NOMO-1 treated with DMSO at 0.1 percent for 48 hours (cell line): ENCODE measurements at regions not wholly inside any gene's neighbourhood (a gene's known extent, or its start where the extent isn't known, plus 50 kb on each side); places are given as distances from the start of the nearest gene placed in this dataset.

Experiments used
- DNase-seq: peaks from one replicate; lab custom pipeline; 2025; ENCODE audit not compliant: unreplicated experiment; lab: John Stamatoyannopoulos, UW

GRCh38 chr7:16065939-16066338 lies 355.4 kb downstream of the CRPPA start:
- no peak for DNase-seq

- no peak for DNase-seq
Observed at GRCh38 chr7:16063716-16064675, 357.3 kb downstream of the CRPPA start.

GRCh38 chr7:16063221-16063620 lies 358.1 kb downstream of the CRPPA start:
- DNase-seq = peak; percentile 93

- no peak for DNase-seq
Observed at GRCh38 chr7:16062269-16062668, 359.1 kb downstream of the CRPPA start.

- no peak for DNase-seq
Observed at GRCh38 chr7:16061630-16062029, 359.7 kb downstream of the CRPPA start.

GRCh38 chr7:16061011-16061410 lies 360.3 kb downstream of the CRPPA start:
- no peak for DNase-seq

GRCh38 chr7:16060502-16060901 lies 360.8 kb downstream of the CRPPA start:
- DNase-seq = no peak

GRCh38 chr7:16055263-16055976 lies 365.9 kb downstream of the CRPPA start:
- DNase-seq = peak; percentile 59

GRCh38 chr7:16051561-16052255 lies 365.2 kb upstream of the MEOX2 start:
- DNase-seq = no peak

GRCh38 chr7:16046041-16046440 lies 359.6 kb upstream of the MEOX2 start:
- no peak for DNase-seq

- no peak for DNase-seq
Observed at GRCh38 chr7:16045296-16045695, 358.8 kb upstream of the MEOX2 start.

- no peak for DNase-seq
Observed at GRCh38 chr7:16044645-16045044, 358.2 kb upstream of the MEOX2 start.

GRCh38 chr7:16040346-16040745 lies 353.9 kb upstream of the MEOX2 start:
- DNase-seq = no peak

GRCh38 chr7:16038906-16039305 lies 352.4 kb upstream of the MEOX2 start:
- no peak for DNase-seq

GRCh38 chr7:16035392-16035791 lies 348.9 kb upstream of the MEOX2 start:
- no peak for DNase-seq

- no peak for DNase-seq
Observed at GRCh38 chr7:16034866-16035265, 348.4 kb upstream of the MEOX2 start.

- no peak for DNase-seq
Observed at GRCh38 chr7:16034353-16034752, 347.9 kb upstream of the MEOX2 start.

- no peak for DNase-seq
Observed at GRCh38 chr7:16033233-16033632, 346.8 kb upstream of the MEOX2 start.

GRCh38 chr7:16028636-16029035 lies 342.2 kb upstream of the MEOX2 start:
- DNase-seq = no peak

GRCh38 chr7:16028103-16028502 lies 341.6 kb upstream of the MEOX2 start:
- DNase-seq = no peak

- no peak for DNase-seq
Observed at GRCh38 chr7:16027396-16027795, 340.9 kb upstream of the MEOX2 start.
